Hematopoietic multipotent progenitor cell treated with erythropoietin and hydrocortisone succinate and interleukin-3 and kit ligand, for 15 days (in vitro differentiated cells): ENCODE measurements at regions not wholly inside any gene's neighbourhood (a gene's known extent, or its start where the extent isn't known, plus 50 kb on each side); places are given as distances from the start of the nearest gene placed in this dataset.

Source experiments
- DNase-seq: peaks from one replicate; pipeline ENCODE4 v3.0.0-alpha.2; 2015; ENCODE audit warnings: low spot score

- no peak for DNase-seq
Measured at GRCh38 chr21:29443411-29444010, 144.8 kb downstream of the BACH1 start.

- no peak for DNase-seq
Measured at GRCh38 chr21:29448766-29449165, 150.0 kb downstream of the BACH1 start.

- DNase-seq, result no peak
Measured at GRCh38 chr21:29449306-29449950, 150.7 kb downstream of the BACH1 start.

GRCh38 chr21:29450058-29450457 lies 151.3 kb downstream of the BACH1 start:
- no peak for DNase-seq

GRCh38 chr21:29453511-29453910 lies 154.8 kb downstream of the BACH1 start:
- no peak for DNase-seq

- no peak for DNase-seq
Measured at GRCh38 chr21:29454179-29454578, 155.5 kb downstream of the BACH1 start.

- DNase-seq, result no peak
Measured at GRCh38 chr21:29462479-29462878, 163.8 kb downstream of the BACH1 start.

GRCh38 chr21:29465546-29465945 lies 166.8 kb downstream of the BACH1 start:
- peak; percentile 14 for DNase-seq

GRCh38 chr21:29466532-29466931 lies 167.8 kb downstream of the BACH1 start:
- DNase-seq, result no peak

- no peak for DNase-seq
Measured at GRCh38 chr21:29470397-29470796, 171.7 kb downstream of the BACH1 start.

GRCh38 chr21:29473808-29474207 lies 175.1 kb downstream of the BACH1 start:
- DNase-seq, result no peak

GRCh38 chr21:29475329-29475728 lies 176.6 kb downstream of the BACH1 start:
- DNase-seq, result no peak

GRCh38 chr21:29477347-29477746 lies 178.6 kb downstream of the BACH1 start:
- no peak for DNase-seq

GRCh38 chr21:29477941-29478340 lies 179.2 kb downstream of the BACH1 start:
- no peak for DNase-seq

GRCh38 chr21:29481081-29481480 lies 182.4 kb downstream of the BACH1 start:
- DNase-seq, result no peak

- no peak for DNase-seq
Measured at GRCh38 chr21:29481641-29482040, 182.9 kb downstream of the BACH1 start.

GRCh38 chr21:29486306-29486807 lies 187.6 kb downstream of the BACH1 start:
- no peak for DNase-seq
